Superior temporal gyrus (tissue), 1 donor: ENCODE measurements at regions not wholly inside any gene's neighbourhood (a gene's known extent, or its start where the extent isn't known, plus 50 kb on each side); places are given as distances from the start of the nearest gene placed in this dataset.

Experiments
- DNase-seq: peaks from one replicate; pipeline ENCODE4 v3.0.0-alpha.2; 2016; ENCODE audit errors: extremely low spot score

GRCh38 chr4:155564086-155564485, 102.6 kb upstream of the GUCY1A1 start:
- no peak for DNase-seq

GRCh38 chr4:155559915-155560314, 106.7 kb upstream of the GUCY1A1 start:
- no peak for DNase-seq

GRCh38 chr4:155552180-155552579, 114.5 kb upstream of the GUCY1A1 start:
- DNase-seq: no peak

DNA sequence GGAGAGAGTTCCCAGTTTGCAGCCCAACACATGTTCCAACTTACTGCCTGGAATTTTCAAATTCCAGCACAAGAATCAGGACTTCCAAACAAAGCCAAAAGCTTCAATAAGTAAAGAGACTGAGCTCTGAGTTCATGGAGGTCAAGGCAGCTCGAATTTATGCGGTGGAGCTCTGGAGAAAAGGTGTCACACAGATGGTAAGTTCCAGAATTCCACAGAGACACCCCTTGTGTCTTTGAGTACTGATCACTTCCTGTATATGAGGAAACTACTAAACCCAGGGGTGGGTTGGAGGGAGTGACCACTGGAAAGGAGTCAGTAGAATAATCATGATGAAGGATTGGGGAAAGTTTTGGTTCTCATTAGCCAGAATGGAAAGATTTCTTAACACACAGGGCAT, 118.5 kb upstream of the GUCY1A1 start:
- no peak for DNase-seq

GRCh38 chr4:155546451-155546850, 120.2 kb upstream of the GUCY1A1 start:
- no peak for DNase-seq

DNA sequence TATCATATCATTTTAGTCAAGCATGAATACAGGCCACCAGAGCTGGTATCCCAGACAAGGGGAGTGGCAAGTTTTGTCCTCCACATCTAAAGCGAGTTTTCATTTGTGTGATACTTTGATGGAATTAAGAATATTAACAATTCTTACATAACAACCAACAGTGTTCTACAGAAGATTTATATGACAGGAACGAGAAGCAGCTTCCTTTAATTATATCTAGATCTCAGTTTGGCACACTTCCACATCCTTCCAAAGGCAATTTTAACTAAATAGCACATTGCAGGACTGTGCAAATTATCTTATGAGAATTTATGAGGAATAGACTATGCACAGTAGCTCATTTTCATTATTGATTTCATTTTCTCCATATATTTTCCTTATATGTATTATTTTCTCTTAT, 121.2 kb upstream of the GUCY1A1 start:
- DNase-seq: no peak

DNA sequence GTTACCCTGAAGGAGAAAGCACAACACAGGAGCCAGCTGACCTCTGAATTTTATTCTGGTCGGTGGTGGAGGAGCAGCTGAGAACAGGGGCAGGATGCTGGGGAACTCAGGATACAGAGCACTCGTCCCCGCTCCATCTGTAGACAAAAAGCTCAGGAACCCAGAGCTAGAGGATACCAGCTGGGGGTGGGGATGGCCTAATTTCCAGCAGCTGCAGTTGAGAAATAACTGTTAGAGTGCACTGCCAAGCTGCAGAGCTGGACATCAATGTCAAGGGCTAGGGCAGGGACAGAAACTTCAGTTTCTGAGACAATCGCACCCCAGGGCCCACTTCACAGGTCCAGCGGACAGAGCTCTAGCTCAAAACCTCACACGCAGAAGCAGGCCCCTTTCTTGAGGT, 122.1 kb upstream of the GUCY1A1 start:
- DNase-seq: no peak

DNA sequence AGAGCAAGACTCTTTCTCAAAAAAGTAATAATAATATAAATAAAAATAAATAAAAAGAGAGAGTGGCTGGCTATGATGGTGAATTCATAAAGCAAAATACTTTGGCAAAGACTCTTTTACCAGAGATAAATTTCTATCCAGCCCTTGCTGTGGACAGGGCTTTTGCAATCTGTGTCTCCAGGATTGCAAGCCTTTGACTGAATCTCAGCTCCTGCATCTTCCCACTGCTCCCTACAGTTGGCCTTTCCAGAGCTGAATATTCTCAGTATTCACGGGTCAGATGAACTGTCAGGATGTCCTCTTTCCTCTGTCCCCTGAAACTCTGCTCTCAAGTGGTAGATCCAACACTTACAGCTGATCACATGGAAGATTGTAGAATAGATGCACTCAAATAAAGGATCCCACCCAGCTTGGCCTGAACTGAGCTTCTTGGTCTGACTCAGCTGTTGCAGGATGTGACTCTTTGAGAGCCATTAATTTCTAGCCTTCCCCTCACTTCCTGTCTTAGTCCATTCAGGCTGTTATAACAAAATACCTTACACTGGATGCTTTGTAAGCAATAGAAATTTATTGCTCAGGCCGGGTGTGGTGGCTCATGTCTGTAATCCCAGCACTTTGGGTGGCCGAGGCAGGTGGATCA, 123.4 kb upstream of the GUCY1A1 start:
- no peak for DNase-seq

DNA sequence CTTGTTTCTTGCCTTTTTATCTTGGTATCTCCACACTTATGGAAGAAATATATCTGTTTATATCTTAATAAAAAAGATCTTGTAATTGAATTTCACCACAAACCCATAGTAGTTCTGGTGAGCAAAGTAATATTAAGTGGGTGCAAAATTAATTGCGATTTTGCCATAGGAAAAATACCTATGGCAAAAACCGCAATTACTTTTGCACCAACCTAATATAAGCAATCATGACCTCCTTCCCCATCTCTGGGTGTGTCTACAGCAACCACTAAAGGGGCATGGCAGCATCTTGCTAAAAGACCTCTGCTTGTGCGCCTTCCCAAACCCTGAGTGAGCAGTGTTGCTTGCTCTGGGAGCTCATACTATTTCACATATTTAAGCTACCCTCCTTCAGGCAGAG, 124.2 kb upstream of the GUCY1A1 start:
- DNase-seq: no peak

- DNase-seq: no peak
Measured at GRCh38 chr4:155541716-155542115, 124.9 kb upstream of the GUCY1A1 start.

DNA sequence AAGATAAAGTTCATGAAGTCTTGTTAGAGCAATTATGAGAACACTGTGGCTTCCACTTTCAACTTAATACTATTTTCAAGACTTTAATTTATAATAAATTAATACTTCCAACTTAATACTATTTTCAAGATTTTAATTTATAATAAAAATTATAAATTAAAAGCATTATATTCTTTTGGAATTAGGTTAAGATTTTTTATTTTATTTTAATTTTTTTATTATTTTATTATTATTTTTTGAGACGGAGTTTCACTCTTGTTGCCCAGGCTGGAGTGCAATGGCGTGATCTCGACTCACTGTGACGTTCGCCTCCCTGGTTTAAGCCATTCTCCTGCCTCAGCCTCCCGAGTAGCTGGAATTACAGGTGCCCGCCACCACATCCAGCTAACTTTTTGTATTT, 126.0 kb upstream of the GUCY1A1 start:
- DNase-seq: no peak

- DNase-seq: no peak
Measured at GRCh38 chr4:155539746-155540145, 126.9 kb upstream of the GUCY1A1 start.

- no peak for DNase-seq
Measured at GRCh38 chr4:155535802-155536454, 130.7 kb upstream of the GUCY1A1 start.

GRCh38 chr4:155532373-155533085, 134.1 kb upstream of the GUCY1A1 start:
- no peak for DNase-seq

GRCh38 chr4:155530857-155531256, 135.8 kb upstream of the GUCY1A1 start:
- no peak for DNase-seq

DNA sequence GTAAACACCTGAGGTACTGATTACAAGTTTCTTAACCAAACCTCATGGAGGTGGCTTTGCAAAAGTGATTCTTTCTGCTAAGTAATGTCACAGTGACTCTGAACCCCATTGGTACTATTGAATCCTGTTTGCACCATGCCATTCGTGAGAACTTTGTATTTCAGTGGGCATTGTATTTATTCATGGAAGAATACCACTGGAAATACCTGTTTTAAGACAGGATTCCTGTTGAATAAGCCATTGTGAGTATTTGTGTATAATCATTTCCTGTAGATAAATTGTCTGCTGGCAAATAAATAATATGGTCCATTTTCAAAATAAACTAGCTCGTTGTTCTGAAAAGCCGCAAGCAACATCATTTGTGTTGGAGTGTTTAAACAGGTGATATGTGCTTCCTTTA, 136.4 kb upstream of the GUCY1A1 start:
- DNase-seq: no peak

DNA sequence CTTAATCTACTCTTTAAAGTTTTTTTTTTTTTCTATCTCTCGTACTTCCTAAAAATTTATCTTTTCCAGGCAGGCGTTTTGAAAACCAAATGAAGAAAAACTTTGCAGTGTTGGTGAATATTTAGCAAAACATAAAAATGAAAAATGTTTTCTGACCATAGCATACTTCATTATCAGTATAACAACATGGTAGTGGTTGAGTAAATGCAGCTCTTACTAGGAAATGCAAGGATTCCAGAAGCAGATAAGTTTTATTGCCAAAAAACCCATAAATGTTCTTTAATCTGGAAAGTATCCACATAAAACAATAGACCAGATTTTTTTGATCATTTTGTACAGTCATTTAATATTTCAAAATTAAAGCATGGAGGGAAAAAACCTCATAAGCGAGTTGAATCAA, 136.9 kb upstream of the GUCY1A1 start:
- DNase-seq: no peak

DNA sequence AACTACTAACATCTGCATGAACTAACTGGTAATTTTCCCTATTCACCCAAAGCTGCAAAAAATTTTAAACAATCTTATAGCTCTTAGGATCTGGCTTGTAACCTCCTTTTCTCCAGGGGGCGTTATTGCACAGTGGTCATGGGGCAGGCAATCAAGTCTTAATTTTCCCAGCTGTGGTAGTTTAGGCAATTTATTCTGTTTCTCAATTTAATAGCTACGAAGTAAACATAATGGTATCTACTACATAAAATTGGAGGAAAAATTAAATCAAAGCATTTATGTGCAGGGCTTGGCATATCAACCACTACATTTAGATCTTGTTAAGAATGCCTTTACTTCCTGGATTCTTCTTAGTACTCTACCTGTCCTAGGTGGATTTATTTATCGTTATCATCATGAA, 137.4 kb upstream of the GUCY1A1 start:
- DNase-seq: no peak

DNA sequence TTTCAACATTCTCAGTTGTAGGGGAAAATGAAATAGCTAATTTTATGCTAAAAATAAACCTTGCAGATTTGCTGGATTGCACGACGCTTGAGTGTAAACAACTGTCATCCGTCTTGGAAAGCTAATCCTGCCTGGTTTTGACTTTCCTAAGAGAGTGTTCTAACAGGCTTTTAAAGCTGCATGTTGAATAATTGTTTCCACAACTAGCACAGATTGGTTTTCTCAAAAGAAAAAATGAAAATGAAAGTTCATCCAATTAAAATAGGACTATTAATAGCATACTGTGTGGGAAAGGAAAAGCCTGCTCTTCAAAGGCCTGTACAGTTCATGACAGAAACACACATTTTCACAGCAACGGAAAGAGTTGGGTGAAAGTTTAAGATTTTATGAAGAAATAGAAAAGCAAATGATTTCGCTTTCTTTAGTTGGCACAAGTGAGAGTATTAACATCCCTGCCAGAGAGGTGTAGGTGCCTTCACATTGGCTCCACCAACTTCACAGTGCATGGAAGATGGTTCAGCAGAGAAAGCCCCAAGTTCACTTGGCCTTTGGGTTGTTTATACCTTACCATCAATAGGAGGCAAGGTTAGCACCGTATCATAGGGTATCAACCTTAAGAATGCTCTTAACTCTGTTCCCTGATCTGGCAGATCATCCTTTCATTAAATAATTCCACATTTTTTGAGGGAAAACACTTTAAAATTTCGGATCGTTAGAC, 140.0 kb upstream of the GUCY1A1 start:
- DNase-seq: no peak

- DNase-seq: no peak
Measured at GRCh38 chr4:155524926-155525455, 141.7 kb upstream of the GUCY1A1 start.

GRCh38 chr4:155523358-155523757, 143.3 kb upstream of the GUCY1A1 start:
- DNase-seq: no peak

- DNase-seq: no peak
Measured at GRCh38 chr4:155522201-155522600, 144.4 kb upstream of the GUCY1A1 start.
